ENCODE measurements at regions not wholly inside any gene's neighbourhood (a gene's known extent, or its start where the extent isn't known, plus 50 kb on each side); places are given as distances from the start of the nearest gene placed in this dataset.

DNA sequence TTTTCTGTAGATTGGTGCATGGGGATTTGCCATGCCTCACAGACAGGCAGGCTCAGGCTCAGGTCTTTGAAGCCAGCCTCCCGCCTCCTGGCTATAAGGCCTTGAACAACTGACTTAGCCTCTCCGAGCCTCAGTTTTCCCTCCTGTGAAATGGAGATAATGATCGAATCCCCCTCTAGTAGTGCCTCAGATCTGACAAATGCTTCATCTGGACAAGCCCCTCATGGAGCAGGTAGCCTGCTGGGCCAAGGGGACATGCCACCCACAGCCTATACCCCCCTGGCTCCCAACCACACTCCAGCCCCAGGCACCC lies 68.1 kb upstream of the LCTL start:
- TF ChIP-seq EP300 (IDR thresholded peaks at IDR 0.05) (no peak), POLR2A (IDR thresholded peaks at IDR 0.05) (no peak), CTCF (IDR thresholded peaks at IDR 0.05) (no peak), POLR2AphosphoS5 (IDR thresholded peaks at IDR 0.05) (no peak)

Measured in sigmoid colon (tissue), 4 donors.